ENCODE measurements at regions not wholly inside any gene's neighbourhood (a gene's known extent, or its start where the extent isn't known, plus 50 kb on each side); places are given as distances from the start of the nearest gene placed in this dataset.

- TF ChIP-seq, protein P1, sequence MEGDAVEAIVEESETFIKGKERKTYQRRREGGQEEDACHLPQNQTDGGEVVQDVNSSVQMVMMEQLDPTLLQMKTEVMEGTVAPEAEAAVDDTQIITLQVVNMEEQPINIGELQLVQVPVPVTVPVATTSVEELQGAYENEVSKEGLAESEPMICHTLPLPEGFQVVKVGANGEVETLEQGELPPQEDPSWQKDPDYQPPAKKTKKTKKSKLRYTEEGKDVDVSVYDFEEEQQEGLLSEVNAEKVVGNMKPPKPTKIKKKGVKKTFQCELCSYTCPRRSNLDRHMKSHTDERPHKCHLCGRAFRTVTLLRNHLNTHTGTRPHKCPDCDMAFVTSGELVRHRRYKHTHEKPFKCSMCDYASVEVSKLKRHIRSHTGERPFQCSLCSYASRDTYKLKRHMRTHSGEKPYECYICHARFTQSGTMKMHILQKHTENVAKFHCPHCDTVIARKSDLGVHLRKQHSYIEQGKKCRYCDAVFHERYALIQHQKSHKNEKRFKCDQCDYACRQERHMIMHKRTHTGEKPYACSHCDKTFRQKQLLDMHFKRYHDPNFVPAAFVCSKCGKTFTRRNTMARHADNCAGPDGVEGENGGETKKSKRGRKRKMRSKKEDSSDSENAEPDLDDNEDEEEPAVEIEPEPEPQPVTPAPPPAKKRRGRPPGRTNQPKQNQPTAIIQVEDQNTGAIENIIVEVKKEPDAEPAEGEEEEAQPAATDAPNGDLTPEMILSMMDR (IDR thresholded peaks at IDR 0.05): no peak
- no peak for TF ChIP-seq POLR2A (IDR thresholded peaks at IDR 0.05)
These were observed 483.1 kb downstream of the RPS24 start for GRCh38 chr10:78516756-78517155.

Measured in testis (tissue), 2 donors.